HepG2 (cell line): ENCODE measurements at regions not wholly inside any gene's neighbourhood (a gene's known extent, or its start where the extent isn't known, plus 50 kb on each side); places are given as distances from the start of the nearest gene placed in this dataset.

Source experiments
- ATAC-seq: fragments of 200-7000 bp; cut with Tn5 transposase; 3 replicates; pipeline ENCODE4 v1.9.1; 2020; ENCODE audit warnings: mild to moderate bottlenecking, moderate library complexity
- BruUV-seq: library from RNA; stranded (reverse); fragments of 400-500 nt; replicated peaks from 2 replicates; lab custom pipeline; 2021; lab: Mats Ljungman, UMichigan
- CTCF ChIA-PET: fragments of 300-600 bp; formaldehyde crosslinking; extraction: SDS; loops from one replicate; lab custom pipeline; 2021; ENCODE audit warnings: low total read pairs, inconsistent platforms, low intra/inter-chr PET ratio; lab: Yijun Ruan, JAX
- POLR2A ChIA-PET: fragments of 350-600 bp; sonication (Branson Sonifier 250); formaldehyde crosslinking; loops from one replicate; lab custom pipeline; 2020; ENCODE audit warnings: antibody characterized with exemption, inconsistent platforms; lab: Yijun Ruan, JAX
- DNase-seq: peaks from one replicate; pipeline ENCODE4 v3.0.0-alpha.2; 2015; ENCODE audit warnings: low spot score
- FAIRE-seq: peaks from 3 replicates; lab custom pipeline; 2011; peaks lifted over from hg19 to GRCh38; lab: Jason Lieb, UNC
- H2AFZ ChIP-seq: one replicate; pipeline ENCODE4 v1.6.1; 2011; ENCODE audit warnings: low read length, inconsistent platforms
- H3K27ac ChIP-seq: fragments of 300-600 bp; 3 replicates; pipeline ENCODE4 v1.8.0; 2011; ENCODE audit warnings: mixed run types, mild to moderate bottlenecking, mixed read lengths, low read length, inconsistent platforms; ENCODE audit not compliant: insufficient read depth; ENCODE audit errors: extremely low read length
- H3K27me3 ChIP-seq, 2 experiments: fragments of 200-600 bp in 1 of 2; 2 replicates in 1 of 2; 3 replicates in 1 of 2; pipeline versions ENCODE4 v1.6.0 to v1.8.0; 2011; ENCODE audit warnings: low read length in 2 of 2, mild to moderate bottlenecking in 2 of 2, moderate library complexity in 2 of 2, inconsistent platforms in 1 of 2; ENCODE audit not compliant: insufficient read depth in 2 of 2, control insufficient read depth in 1 of 2
- H3K36me3 ChIP-seq, 2 experiments: fragments of 200-600 bp in 1 of 2; replicated peaks in 1 of 2; 2 replicates in 1 of 2; 3 replicates in 1 of 2; pipeline versions ENCODE4 v1.5.1 to v1.8.0; 2011; ENCODE audit warnings: low read length in 2 of 2, inconsistent platforms in 1 of 2; ENCODE audit not compliant: insufficient read depth in 2 of 2, control insufficient read depth in 1 of 2
- H3K4me1 ChIP-seq: 2 replicates; pipeline ENCODE4 v1.5.1; 2012; ENCODE audit warnings: low read length, inconsistent platforms; ENCODE audit not compliant: insufficient read depth
- H3K4me2 ChIP-seq: 2 replicates; pipeline ENCODE4 v1.6.0; 2011; ENCODE audit warnings: low read depth, low read length, inconsistent platforms
- H3K4me3 ChIP-seq, 3 experiments: fragments of 200-600 bp in 1 of 3; sonication (generic), shearing (Covaris generic) in 1 of 3; replicated peaks in 1 of 3; 2 replicates each; pipeline ENCODE4 v1.5.1; 2011 to 2016; ENCODE audit warnings: low read length in 3 of 3, inconsistent platforms in 2 of 3, low read depth in 2 of 3, mild to moderate bottlenecking in 2 of 3, control low read depth in 1 of 3, mixed read lengths in 1 of 3; ENCODE audit not compliant: insufficient read depth in 1 of 3
- H3K79me2 ChIP-seq: one replicate; pipeline ENCODE4 v1.6.1; 2011; ENCODE audit warnings: low read length, inconsistent platforms; ENCODE audit not compliant: insufficient read depth
- H3K9ac ChIP-seq: 2 replicates; pipeline ENCODE4 v1.6.0; 2011; ENCODE audit warnings: mild to moderate bottlenecking, low read depth, low read length, inconsistent platforms; ENCODE audit not compliant: insufficient read depth
- H3K9me3 ChIP-seq: 2 replicates; pipeline ENCODE4 v1.5.1; 2012; ENCODE audit warnings: mild to moderate bottlenecking, low read length
- H4K20me1 ChIP-seq: 2 replicates; pipeline ENCODE4 v1.6.0; 2011; ENCODE audit warnings: inconsistent platforms, mild to moderate bottlenecking, low read length, moderate library complexity; ENCODE audit not compliant: insufficient read depth
- ERF ChIP-seq: IDR thresholded peaks from 2 replicates; pipeline ENCODE4 v1.6.1; 2018; ENCODE audit warnings: missing biosample characterization, missing genetic modification reagents
- IRF2 ChIP-seq: IDR thresholded peaks from 2 replicates; pipeline ENCODE4 v1.6.1; 2018; ENCODE audit warnings: missing genetic modification reagents, missing compliant biosample characterization
- ZNF720 ChIP-seq: sonication (generic); formaldehyde crosslinking; IDR thresholded peaks from 2 replicates; pipeline ENCODE4 v1.4.0; 2020; ENCODE audit warnings: missing genetic modification reagents
- WGBS: methylation state at CpG from one replicate; pipeline ENCODE4 v1.1.6; 2017; ENCODE audit warnings: low lambda C conversion rate; 5-methylcytosine and 5-hydroxymethylcytosine counted together
- in situ Hi-C: cut with HindIII; loops from 2 replicates; pipeline ENCODE4 v1.10.0; 2017; ENCODE audit warnings: low pct_unique_long_range_greater_than_20kb; ENCODE audit not compliant: extremely low pct_ligation_motif_present
- intact Hi-C: fragments of 100-400 bp; cut with micrococcal nuclease; formaldehyde crosslinking; loops from one replicate; pipeline ENCODE4 v1.10.0; 2022; ENCODE audit not compliant: unreplicated experiment

DNA sequence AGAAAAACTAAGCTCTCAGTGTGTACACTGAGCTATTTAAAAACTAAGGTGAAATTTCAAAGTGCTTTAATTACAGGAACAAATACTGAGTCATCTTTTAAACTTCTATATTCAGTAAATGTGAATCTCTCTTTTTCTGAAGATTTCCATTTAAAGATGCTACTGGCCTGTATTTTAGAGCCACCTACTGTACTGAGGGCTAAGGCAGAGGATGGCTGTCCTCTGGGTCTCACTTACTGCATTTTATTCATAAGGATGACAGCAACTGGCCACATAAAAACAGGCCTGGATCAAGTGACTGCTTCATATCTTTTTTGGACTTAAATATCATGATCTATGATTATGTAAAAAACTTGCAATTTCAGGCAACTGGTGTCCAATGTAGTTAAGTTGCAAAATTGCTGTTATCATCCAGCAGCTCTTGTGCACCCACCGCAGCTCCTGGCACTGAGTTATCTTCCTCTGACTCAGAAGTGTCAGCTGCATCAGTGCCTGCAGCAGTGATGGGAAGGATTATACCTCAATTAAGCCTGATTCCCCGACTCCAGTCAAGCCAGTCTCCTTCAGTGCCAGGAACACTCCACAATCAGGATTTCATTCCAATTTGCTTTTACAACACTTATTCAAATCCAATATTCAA is 1073.7 kb downstream of the PDHA2 start:
- H3K27me3 ChIP-seq, result no peaks in the 10 kb centered on the region
- BruUV-seq, result no TSS peak
- H4K20me1 ChIP-seq, result no peaks in the 10 kb centered on the region
- DNase-seq, result no peak
- intact Hi-C loops (no loop called here), in situ Hi-C loops (no loop called here)
- H3K9ac ChIP-seq, result no peak overlapping the region
- H3K4me2 ChIP-seq, result no peak overlapping the region
- no peak overlapping the region for H2AFZ ChIP-seq
- H3K9me3 ChIP-seq, result 0 out of 2 replicates have a peak, but pooled peaks cover 4% of the 10 kb centered on the region
- no peaks in the 10 kb centered on the region for H3K79me2 ChIP-seq
- H3K4me1 ChIP-seq, result no peaks in the 10 kb centered on the region
- H3K36me3 ChIP-seq, result no peaks in the 10 kb centered on the region
- POLR2A ChIA-PET, result no interaction called here
- H3K4me3 ChIP-seq, result no peak overlapping the region
- H3K27ac ChIP-seq, result no peak overlapping the region
- TF ChIP-seq ERF (CRISPR knock-in tag), result no peak
- no peak for TF ChIP-seq ZNF720 (CRISPR knock-in tag)
- TF ChIP-seq, all 625 proteins: peak for 0
- 0% methylated on average over 2 of the region's 2 CpGs for WGBS
- CTCF ChIA-PET, result no interaction called here
- ATAC-seq (no peak), FAIRE-seq (no peak)

DNA sequence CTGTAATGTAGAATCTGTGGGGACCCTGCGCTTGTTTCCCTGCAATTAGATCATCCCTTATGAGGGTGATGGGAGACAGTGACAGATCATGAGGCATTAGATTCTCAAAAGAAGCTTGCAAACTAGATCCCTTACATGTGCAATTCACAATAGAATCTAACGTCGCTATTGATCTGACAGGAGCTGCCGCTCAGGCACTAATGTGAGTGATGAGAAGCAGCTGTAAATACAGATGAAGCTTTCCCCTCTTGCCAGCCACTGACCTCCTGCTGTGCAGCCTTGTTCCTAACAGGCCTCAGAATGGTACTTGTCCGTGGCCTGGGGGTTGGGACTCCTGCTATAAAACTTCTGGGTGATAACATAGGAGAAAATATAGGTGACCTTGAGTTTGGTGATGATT is 1076.8 kb downstream of the PDHA2 start:
- no peaks in the 10 kb centered on the region for H4K20me1 ChIP-seq
- 0% methylated on average over 5 of the region's 5 CpGs for WGBS
- ATAC-seq (no peak), FAIRE-seq (no peak), DNase-seq (no peak)
- TF ChIP-seq IRF2 (CRISPR knock-in tag), result no peak
- H3K27me3 ChIP-seq, result no peaks in the 10 kb centered on the region
- H3K9ac ChIP-seq, result no peak overlapping the region
- intact Hi-C loops, result no loop called here
- no peaks in the 10 kb centered on the region for H3K36me3 ChIP-seq
- in situ Hi-C loops, result no loop called here
- no TSS peak for BruUV-seq
- no peaks in the 10 kb centered on the region for H3K4me1 ChIP-seq
- 0 out of 2 replicates have a peak, but pooled peaks cover 17% of the 10 kb centered on the region for H3K9me3 ChIP-seq
- no peaks in the 10 kb centered on the region for H3K79me2 ChIP-seq
- H3K27ac ChIP-seq, result no peak overlapping the region
- no peak overlapping the region for H2AFZ ChIP-seq
- H3K4me2 ChIP-seq, result no peak overlapping the region
- ChIA-PET CTCF (no interaction called here), POLR2A (no interaction called here)
- H3K4me3 ChIP-seq, result no peak overlapping the region
